GM18499 (cell line): ENCODE measurements at regions not wholly inside any gene's neighbourhood (a gene's known extent, or its start where the extent isn't known, plus 50 kb on each side); places are given as distances from the start of the nearest gene placed in this dataset.

Experiments used
- ATAC-seq: cut with Tn5 transposase; IDR thresholded peaks from one replicate; pipeline ENCODE4 v1.9.1; 2021; ENCODE audit warnings: moderate number of reproducible peaks; ENCODE audit not compliant: insufficient read depth, unreplicated experiment

- no peak for ATAC-seq
These were observed 566.8 kb downstream of the PCDH18 start for GRCh38 chr4:136965478-136965877.

DNA sequence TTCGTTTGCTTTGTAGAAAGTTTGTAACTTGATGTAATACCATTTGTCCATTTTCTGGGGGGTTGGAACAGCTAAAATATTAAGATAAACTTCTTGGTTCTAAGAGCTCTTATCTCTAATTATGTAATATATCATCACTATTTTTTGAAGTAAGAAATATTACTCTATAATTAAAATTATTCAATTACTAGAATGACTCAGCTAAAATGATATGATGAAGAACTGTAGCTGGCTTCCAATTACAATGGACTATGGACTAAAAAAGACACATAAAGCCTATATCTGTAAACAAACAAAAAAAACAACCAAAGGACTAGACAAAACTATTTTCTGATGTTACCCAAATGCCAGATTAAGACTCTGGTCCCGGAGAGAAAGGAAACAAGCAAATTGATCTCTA, 569.4 kb downstream of the PCDH18 start:
- no peak for ATAC-seq

DNA sequence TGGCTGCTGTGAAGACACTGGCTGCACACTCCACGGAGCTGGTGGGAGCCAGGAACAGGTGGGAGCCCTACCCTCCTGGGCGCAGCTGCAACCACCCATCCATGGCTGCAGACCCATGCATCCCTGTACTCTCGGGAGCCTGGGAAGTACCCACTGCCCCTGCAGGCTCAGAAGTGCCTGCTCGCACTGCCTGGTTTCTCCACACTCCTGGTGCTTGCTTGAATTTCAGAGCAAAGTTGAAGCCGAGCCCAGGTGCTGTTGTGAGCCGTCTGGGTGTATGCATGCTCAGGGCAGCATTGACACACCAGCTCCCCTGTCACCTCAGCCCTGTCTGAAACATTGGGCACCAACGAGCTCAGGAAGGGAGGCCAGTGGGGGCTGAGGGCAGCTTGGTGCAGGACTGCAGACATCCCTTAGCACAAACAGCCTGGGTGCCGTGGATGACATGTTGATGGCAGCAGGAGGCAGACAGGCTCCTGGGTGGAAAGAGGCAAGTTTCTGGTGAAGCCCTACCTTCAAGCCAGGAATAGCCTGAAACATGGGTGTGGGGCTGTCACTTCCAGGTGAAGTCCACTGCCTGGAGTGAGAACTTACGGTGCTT, 585.9 kb downstream of the PCDH18 start:
- no peak for ATAC-seq

GRCh38 chr4:136939781-136940180, 592.5 kb downstream of the PCDH18 start:
- no peak for ATAC-seq

- no peak for ATAC-seq
These were observed 596.4 kb downstream of the PCDH18 start for GRCh38 chr4:136935871-136936270.

DNA sequence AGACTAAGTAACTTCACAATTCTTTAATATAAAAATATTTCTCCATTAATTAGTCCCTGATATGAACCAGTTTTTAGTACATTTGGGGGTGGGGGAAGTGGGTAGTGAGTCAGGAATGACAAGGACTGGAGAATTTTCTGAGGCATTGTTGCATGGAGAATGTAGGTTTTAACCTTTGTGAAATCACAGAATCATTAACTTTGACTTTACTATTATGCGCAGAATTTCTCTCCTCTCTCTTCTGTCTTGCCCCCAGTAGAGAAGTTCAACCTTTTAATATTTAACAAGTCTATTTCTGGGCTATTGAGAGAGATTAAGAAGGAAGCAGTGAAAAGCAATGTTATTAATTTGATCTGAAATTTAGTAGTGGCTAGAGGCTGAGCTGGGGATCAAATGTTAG, 597.0 kb downstream of the PCDH18 start:
- ATAC-seq: no peak

DNA sequence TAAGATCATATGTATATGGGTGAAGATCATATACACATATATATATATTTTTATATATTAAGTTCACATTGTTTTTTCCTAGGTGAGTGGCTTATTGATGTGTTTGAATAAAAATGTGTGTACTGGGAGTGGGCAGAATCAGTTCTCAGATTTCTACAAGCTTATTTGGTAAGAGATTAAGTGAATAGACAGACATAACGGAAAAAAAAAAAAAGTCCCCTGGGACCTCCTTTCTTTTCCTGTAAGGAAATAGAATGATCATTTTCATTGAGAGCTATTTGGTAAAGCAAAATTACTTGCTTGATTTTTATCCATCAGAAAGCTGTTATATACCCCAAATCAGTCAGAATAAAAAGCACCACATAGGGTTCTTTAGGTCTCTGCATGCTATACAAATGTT, 597.7 kb downstream of the PCDH18 start:
- no peak for ATAC-seq

DNA sequence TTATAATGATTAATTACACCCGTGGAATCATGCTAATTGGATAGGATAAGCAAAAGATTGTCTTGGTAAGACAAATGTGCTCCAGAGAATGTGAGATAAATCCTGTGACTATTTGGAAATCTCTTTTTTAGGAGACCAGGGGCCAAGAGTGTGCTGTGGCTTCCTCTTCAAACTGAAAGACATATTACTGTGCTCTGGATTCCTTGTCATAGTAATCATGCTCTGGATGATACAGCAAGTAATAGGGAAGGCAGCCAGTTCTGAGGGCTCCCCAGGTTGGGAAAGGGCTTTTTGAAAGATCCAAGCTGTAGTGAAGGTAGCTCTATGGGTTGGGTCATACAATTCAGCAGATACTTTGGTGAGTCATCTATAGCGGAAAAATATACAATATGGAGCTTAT, 600.5 kb downstream of the PCDH18 start:
- no peak for ATAC-seq

GRCh38 chr4:136928957-136929411, 603.3 kb downstream of the PCDH18 start:
- ATAC-seq: no peak

- ATAC-seq: no peak
These were observed 605.1 kb downstream of the PCDH18 start for GRCh38 chr4:136927172-136927571.

DNA sequence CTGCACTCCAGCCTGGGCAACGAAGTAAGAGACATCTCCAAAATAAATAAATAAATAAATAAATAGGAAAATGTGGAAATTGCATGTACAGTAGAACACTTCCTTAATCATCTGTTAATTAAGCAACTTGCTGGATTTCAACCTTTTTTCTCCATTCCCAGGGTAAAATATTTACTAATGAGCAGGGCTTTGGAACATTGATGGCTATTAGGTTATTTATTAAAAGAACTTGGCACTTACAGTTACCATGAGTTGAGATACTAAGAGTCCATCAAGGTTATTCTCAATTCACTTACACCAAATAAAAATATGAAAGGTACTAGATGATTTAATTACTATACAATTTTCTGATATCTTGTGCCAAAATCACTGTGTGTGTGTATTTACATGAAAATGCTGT, 607.1 kb downstream of the PCDH18 start:
- ATAC-seq: no peak

DNA sequence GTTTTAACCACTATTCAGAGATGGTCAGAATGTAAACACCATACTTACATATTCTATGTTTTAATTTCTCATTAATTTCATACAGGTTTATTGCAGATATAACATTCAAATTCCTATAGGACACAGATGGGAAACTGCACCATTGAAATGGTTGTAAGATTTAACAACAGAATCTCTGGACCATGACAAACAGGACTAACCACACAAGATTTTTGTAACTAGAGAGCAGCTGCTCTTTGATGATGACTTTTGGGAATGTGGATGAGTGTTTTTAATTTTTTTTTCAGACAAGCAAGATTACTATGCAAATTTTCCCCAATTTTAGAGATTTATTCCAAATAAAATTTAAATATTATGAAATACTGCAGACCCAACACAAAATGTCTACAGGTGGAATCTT, 610.2 kb downstream of the PCDH18 start:
- no peak for ATAC-seq

DNA sequence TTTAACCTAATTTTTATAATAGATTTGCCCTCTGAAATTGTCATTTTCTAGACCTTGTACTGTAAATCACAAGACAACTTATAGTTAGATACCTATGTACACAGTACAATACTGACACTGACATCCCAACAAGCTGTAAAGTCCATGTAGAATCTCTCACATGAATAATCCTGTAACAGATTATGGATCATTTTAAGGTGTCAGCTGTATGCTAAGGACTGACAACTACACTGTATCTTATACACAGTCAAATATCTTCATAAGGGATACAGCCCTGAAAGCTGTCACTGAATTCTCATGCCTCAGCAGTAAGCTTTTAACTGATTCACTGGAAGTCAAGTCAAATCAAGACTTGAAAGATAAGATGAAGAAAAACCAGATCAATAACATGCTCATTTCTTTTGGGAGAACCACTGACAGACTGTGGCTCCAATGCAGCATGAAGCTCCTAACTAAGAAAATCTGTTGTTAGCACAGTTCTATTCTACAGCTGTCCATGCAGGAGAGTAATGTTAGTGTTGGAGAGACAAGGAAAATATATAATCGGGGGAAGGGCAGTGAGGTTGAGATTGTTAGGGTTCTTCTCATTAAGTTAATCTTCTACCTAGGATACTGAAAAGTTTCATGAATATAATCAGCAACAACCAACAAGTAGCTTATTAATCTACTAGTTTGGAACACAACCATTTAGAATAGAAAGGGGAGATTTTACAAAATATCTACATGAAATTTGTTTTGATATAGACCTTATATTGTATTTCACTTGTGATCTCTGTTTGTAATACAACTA, 612.0 kb downstream of the PCDH18 start:
- ATAC-seq: no peak

- no peak for ATAC-seq
These were observed 613.5 kb downstream of the PCDH18 start for GRCh38 chr4:136918772-136919171.

GRCh38 chr4:136917312-136918110, 614.8 kb downstream of the PCDH18 start:
- ATAC-seq: no peak

- ATAC-seq: no peak
These were observed 622.7 kb downstream of the PCDH18 start for GRCh38 chr4:136909626-136910025.

DNA sequence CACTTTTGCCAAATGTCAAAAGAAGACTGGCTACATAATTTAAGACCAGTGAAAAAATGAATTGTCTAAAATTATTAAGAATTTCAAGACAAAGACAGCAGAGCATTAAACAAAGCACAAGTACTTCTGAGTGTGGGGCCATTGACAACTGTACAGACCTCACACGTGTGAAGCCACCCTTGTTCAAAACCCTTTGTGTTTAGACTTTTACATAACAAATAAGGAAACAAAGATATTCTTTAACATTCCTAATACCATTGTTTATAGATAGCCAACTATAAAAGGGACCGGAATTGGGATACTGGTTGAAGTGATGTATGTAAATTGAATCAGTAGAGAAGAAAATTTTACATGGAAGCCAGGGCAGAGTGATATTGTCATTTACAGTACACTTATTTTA, 624.2 kb downstream of the PCDH18 start:
- no peak for ATAC-seq

DNA sequence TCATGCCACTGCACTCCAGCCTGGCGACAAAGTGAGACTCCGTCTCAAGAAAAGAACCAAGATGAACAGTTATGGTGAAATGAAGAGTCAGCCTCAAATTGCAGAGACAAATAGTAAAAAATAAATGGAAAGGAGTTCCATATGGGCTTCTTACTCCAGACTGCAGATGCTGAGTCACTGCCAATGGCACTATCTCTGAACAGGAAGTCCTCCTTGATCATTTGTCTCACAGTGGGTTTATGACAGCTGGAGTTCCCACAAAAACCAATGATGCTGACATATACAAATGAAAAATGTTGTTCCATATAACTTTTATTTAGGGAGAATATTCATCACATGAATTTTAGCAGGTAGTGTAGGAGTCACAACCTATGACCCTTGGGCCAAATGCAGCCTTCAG, 631.6 kb downstream of the PCDH18 start:
- no peak for ATAC-seq

DNA sequence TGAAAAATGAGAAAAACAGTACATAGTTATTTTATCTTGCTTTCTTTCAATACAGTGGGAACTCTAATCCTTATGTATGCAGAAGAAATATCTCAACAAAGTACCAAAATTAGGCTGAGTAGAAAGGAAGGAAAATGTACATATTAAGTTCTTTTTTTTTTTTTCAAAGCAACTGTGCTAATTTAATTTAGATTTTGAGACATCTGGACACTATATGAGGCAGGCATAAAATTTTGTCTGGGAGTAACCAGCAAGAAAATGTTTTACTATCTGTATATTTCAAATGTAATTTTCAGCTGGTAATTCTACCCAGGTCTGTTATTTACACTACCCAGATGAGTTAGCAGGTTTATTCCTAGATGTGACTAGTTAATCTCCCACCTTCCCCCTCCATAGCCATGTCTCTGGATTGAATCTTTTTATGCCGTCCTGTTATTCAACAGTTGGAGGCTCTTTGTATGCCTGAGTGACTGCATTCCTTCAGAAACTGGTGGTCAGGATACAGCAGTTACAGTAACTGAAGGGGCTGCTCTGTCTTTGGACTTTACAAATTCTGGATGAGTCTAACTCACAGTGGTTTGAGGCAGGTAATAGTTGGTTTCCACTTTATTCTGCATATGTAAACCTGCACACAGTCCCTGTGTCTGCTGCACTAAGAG, 633.6 kb downstream of the PCDH18 start:
- ATAC-seq: no peak

GRCh38 chr4:136893573-136893972, 638.7 kb downstream of the PCDH18 start:
- no peak for ATAC-seq

- no peak for ATAC-seq
These were observed 650.6 kb downstream of the PCDH18 start for GRCh38 chr4:136881666-136882065.
